PC-9 (cell line): ENCODE measurements at regions not wholly inside any gene's neighbourhood (a gene's known extent, or its start where the extent isn't known, plus 50 kb on each side); places are given as distances from the start of the nearest gene placed in this dataset.

Experiments used
- BruUV-seq: library from RNA; stranded (reverse); fragments of 400-500 nt; replicated peaks from 2 replicates; lab custom pipeline; 2021; lab: Mats Ljungman, UMichigan
- CTCF ChIA-PET: fragments of 300-600 bp; sonication (Branson Sonifier 250); formaldehyde crosslinking; loops from one replicate; lab custom pipeline; 2022; ENCODE audit warnings: antibody characterized with exemption; lab: Charles Lee
- POLR2A ChIA-PET: fragments of 300-600 bp; sonication (Branson Sonifier 250); formaldehyde crosslinking; loops from one replicate; lab custom pipeline; 2022; ENCODE audit warnings: antibody characterized with exemption; ENCODE audit not compliant: unreplicated experiment; lab: Charles Lee
- DNase-seq, 2 experiments: peaks; one replicate each; pipeline versions ENCODE4 v3.0.0 to v3.0.0-alpha.2; 2015 to 2022; ENCODE audit warnings: mixed read lengths in 1 of 2
- H2AFZ ChIP-seq: fragments of 200-600 bp; sonication (generic); 2 replicates; pipeline ENCODE4 v1.8.1; 2017; ENCODE audit warnings: antibody characterized with exemption
- H3F3A ChIP-seq: fragments of 200-600 bp; sonication (generic); 2 replicates; pipeline ENCODE4 v1.8.1; 2017; ENCODE audit warnings: antibody characterized with exemption, mild to moderate bottlenecking, low read depth; ENCODE audit not compliant: insufficient read depth
- H3K27ac ChIP-seq: fragments of 200-600 bp; sonication (generic); 2 replicates; pipeline ENCODE4 v1.6.1; 2016; ENCODE audit warnings: mixed run types
- H3K27me3 ChIP-seq: fragments of 200-600 bp; sonication (generic); 2 replicates; pipeline ENCODE4 v1.6.1; 2016; ENCODE audit warnings: low read depth, mixed run types; ENCODE audit not compliant: insufficient read depth
- H3K36me3 ChIP-seq: fragments of 200-600 bp; sonication (generic); 2 replicates; pipeline ENCODE4 v1.6.1; 2016; ENCODE audit warnings: low read depth, mixed run types
- H3K4me1 ChIP-seq: fragments of 200-600 bp; sonication (generic); replicated peaks from 2 replicates; pipeline ENCODE4 v1.6.1; 2016; ENCODE audit warnings: mixed run types; ENCODE audit not compliant: insufficient read depth
- H3K4me2 ChIP-seq: fragments of 200-600 bp; sonication (generic); 2 replicates; pipeline ENCODE4 v1.6.1; 2017; ENCODE audit warnings: mixed run types
- H3K4me3 ChIP-seq: fragments of 200-600 bp; sonication (generic); 2 replicates; pipeline ENCODE4 v1.6.1; 2016; ENCODE audit warnings: mixed run types
- H3K79me2 ChIP-seq: fragments of 200-600 bp; sonication (generic); 2 replicates; pipeline ENCODE4 v1.6.1; 2017; ENCODE audit warnings: low read depth, mixed run types
- H3K9me2 ChIP-seq: fragments of 200-600 bp; sonication (generic); 2 replicates; pipeline ENCODE4 v1.8.1; 2017; ENCODE audit warnings: mild to moderate bottlenecking; ENCODE audit not compliant: insufficient read depth
- H3K9me3 ChIP-seq: fragments of 200-600 bp; sonication (generic); 2 replicates; pipeline ENCODE4 v1.8.1; 2016; ENCODE audit warnings: low read depth; ENCODE audit not compliant: insufficient read depth
- H4K20me1 ChIP-seq: fragments of 200-600 bp; sonication (generic); 2 replicates; pipeline ENCODE4 v1.8.1; 2017; ENCODE audit not compliant: insufficient read depth
- EZH2 ChIP-seq: fragments of 200-600 bp; sonication (generic); IDR thresholded peaks from 2 replicates; pipeline ENCODE4 v1.8.0; 2017; ENCODE audit warnings: antibody characterized with exemption, low read depth
- intact Hi-C: fragments of 100-400 bp; cut with micrococcal nuclease; formaldehyde crosslinking; loops from one replicate; pipeline ENCODE4 v1.10.0; 2022; ENCODE audit not compliant: unreplicated experiment
- TF ChIP-seq, protein P1 (sequence below): fragments of 200-600 bp; sonication (generic); conservative IDR thresholded peaks from 2 replicates; pipeline ENCODE4 v1.6.1; 2017; ENCODE audit warnings: mixed run types, antibody characterized with exemption, mild to moderate bottlenecking, moderate library complexity

GRCh38 chr1:234535763-234536515 is 57.0 kb upstream of the TARBP1 start:
- Histone ChIP-seq H3K9me2 (no peaks in the 10 kb centered on the region), H4K20me1 (no peaks in the 10 kb centered on the region), H3K4me3 (no peak overlapping the region), H3K79me2 (no peaks in the 10 kb centered on the region), H2AFZ (no peak overlapping the region), H3F3A (peaks cover 38% of the 10 kb centered on the region), H3K4me1 (peaks cover 36% of the 10 kb centered on the region), H3K4me2 (no peak overlapping the region), H3K27me3 (no peaks in the 10 kb centered on the region), H3K36me3 (no peaks in the 10 kb centered on the region), H3K27ac (no peak overlapping the region), H3K9me3 (no peaks in the 10 kb centered on the region; the same call in 1 of the 2 replicates)
- no peak for TF ChIP-seq EZH2
- TF ChIP-seq, protein P1, sequence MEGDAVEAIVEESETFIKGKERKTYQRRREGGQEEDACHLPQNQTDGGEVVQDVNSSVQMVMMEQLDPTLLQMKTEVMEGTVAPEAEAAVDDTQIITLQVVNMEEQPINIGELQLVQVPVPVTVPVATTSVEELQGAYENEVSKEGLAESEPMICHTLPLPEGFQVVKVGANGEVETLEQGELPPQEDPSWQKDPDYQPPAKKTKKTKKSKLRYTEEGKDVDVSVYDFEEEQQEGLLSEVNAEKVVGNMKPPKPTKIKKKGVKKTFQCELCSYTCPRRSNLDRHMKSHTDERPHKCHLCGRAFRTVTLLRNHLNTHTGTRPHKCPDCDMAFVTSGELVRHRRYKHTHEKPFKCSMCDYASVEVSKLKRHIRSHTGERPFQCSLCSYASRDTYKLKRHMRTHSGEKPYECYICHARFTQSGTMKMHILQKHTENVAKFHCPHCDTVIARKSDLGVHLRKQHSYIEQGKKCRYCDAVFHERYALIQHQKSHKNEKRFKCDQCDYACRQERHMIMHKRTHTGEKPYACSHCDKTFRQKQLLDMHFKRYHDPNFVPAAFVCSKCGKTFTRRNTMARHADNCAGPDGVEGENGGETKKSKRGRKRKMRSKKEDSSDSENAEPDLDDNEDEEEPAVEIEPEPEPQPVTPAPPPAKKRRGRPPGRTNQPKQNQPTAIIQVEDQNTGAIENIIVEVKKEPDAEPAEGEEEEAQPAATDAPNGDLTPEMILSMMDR, result no peak
- BruUV-seq, result no TSS peak
- ChIA-PET CTCF (interaction anchor here (0.6 kb wide), 1 partner anchor 28 kb away, joined by 3 read pairs; no protein-coding TSS in a partner anchor), POLR2A (no interaction called here)
- DNase-seq, result peak in 1 of 2 experiments; percentile 9
- intact Hi-C loops, result loop anchor here (2.0 kb wide), 1 partner anchor 29 kb away; no protein-coding TSS in a partner anchor

GRCh38 chr1:234535218-234535617 is 56.2 kb upstream of the TARBP1 start:
- H3K4me3 ChIP-seq, result no peak overlapping the region

More at GRCh38 chr1:234535218-234535617, 56.2 kb upstream of the TARBP1 start:
- Histone ChIP-seq H3K27me3 (no peaks in the 10 kb centered on the region), H3K27ac (no peak overlapping the region), H3K4me2 (no peak overlapping the region), H4K20me1 (no peaks in the 10 kb centered on the region), H3K79me2 (no peaks in the 10 kb centered on the region), H2AFZ (no peak overlapping the region), H3K9me3 (no peaks in the 10 kb centered on the region; the same call in 1 of the 2 replicates), H3K9me2 (no peaks in the 10 kb centered on the region), H3K36me3 (no peaks in the 10 kb centered on the region), H3F3A (peaks cover 38% of the 10 kb centered on the region), H3K4me1 (peaks cover 41% of the 10 kb centered on the region)
- no peak for DNase-seq
- ChIA-PET POLR2A (no interaction called here), CTCF (interaction anchor here (0.6 kb wide), 1 partner anchor 27 kb away, joined by 3 read pairs; no protein-coding TSS in a partner anchor)
- no TSS peak for BruUV-seq
- intact Hi-C loops, result loop anchor here (2.0 kb wide), 1 partner anchor 30 kb away; no protein-coding TSS in a partner anchor
- TF ChIP-seq, protein P1, result no peak
- TF ChIP-seq EZH2, result no peak
